Tibial nerve (tissue), 4 donors: ENCODE measurements at regions not wholly inside any gene's neighbourhood (a gene's known extent, or its start where the extent isn't known, plus 50 kb on each side); places are given as distances from the start of the nearest gene placed in this dataset.

Experiments used
- DNase-seq, 2 donors: peaks; one replicate each; pipeline ENCODE4 v3.0.0-alpha.2; 2019; ENCODE audit warnings: low spot score in 2 of 2
- H3K27ac ChIP-seq, 4 donors: fragments of 200-600 bp; sonication (generic) in 3 of 4; one replicate each; pipeline ENCODE4 v1.5.1; 2017 to 2019; ENCODE audit warnings: mild to moderate bottlenecking in 1 of 4
- H3K27me3 ChIP-seq, 2 donors: fragments of 200-600 bp; sonication (generic) in 1 of 2; one replicate each; pipeline versions ENCODE4 v1.5.1 to v1.6.0; 2017 to 2019
- H3K36me3 ChIP-seq, 3 donors: fragments of 200-600 bp; sonication (generic); one replicate each; pipeline ENCODE4 v1.5.1; 2018 to 2019
- H3K4me1 ChIP-seq, 4 donors: fragments of 200-600 bp; sonication (generic) in 3 of 4; one replicate each; pipeline ENCODE4 v1.5.1; 2017 to 2019
- H3K4me3 ChIP-seq, 4 donors: fragments of 200-600 bp; sonication (generic) in 3 of 4; one replicate each; pipeline ENCODE4 v1.5.1; 2017 to 2019; ENCODE audit warnings: mild to moderate bottlenecking in 1 of 4, moderate library complexity in 1 of 4
- H3K9me3 ChIP-seq, 4 donors: fragments of 200-600 bp; sonication (generic) in 3 of 4; one replicate each; pipeline ENCODE4 v1.5.1; 2017 to 2019
- EP300 ChIP-seq, 2 donors: sonication (generic); formaldehyde crosslinking; IDR thresholded peaks; one replicate each; pipeline ENCODE4 v1.6.1; 2017; ENCODE audit warnings: antibody characterized with exemption in 2 of 2, mild to moderate bottlenecking in 1 of 2
- POLR2A ChIP-seq, 2 donors: fragments of 450-650 bp; IDR thresholded peaks; one replicate each; pipeline ENCODE4 v1.6.1; 2017; ENCODE audit warnings: antibody characterized with exemption in 2 of 2, mild to moderate bottlenecking in 2 of 2, moderate library complexity in 2 of 2
- WGBS, 2 donors: methylation state at CpG; one replicate each; pipeline ENCODE4 v1.1.5; 2018; 5-methylcytosine and 5-hydroxymethylcytosine counted together
- TF ChIP-seq, protein P1 (sequence below), 5 experiments: fragments of 200-600 bp in 3 of 5; fragments of 450-650 bp in 2 of 5; sonication (generic) in 3 of 5; IDR thresholded peaks; one replicate each; pipeline ENCODE4 v1.5.1; 2016 to 2019; ENCODE audit warnings: antibody characterized with exemption in 5 of 5, mild to moderate bottlenecking in 3 of 5, moderate library complexity in 2 of 5

DNA sequence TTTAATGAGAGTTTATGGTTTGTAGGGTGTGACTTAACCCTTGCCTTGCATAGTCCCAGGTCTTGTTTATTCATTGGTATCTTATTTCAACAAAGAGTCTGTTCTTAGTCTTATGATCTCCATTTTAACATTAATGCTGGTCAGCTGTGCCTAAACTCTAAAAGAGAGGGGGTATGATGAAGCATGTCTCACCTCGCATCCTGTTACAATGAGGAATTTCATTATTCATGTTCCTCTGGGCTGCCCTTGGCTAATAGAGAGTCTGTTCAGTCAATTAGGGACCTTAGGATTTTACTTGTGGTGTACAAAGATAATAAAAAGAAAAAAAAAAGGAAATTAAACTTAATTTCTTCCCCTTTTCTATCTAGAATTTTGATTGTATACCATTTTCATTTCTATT, 831.9 kb upstream of the CDH2 start:
- H3K9me3 ChIP-seq, result no peaks in the 10 kb centered on the region
- H3K4me1 ChIP-seq, result no peaks in the 10 kb centered on the region
- H3K4me3 ChIP-seq, result no peak overlapping the region
- no peaks in the 10 kb centered on the region for H3K27me3 ChIP-seq
- no peak overlapping the region for H3K27ac ChIP-seq
- WGBS, 2 donors, result 89 to 91% methylated on average over 1 of the region's 1 CpG
- no peaks in the 10 kb centered on the region for H3K36me3 ChIP-seq
- TF ChIP-seq, protein P1, sequence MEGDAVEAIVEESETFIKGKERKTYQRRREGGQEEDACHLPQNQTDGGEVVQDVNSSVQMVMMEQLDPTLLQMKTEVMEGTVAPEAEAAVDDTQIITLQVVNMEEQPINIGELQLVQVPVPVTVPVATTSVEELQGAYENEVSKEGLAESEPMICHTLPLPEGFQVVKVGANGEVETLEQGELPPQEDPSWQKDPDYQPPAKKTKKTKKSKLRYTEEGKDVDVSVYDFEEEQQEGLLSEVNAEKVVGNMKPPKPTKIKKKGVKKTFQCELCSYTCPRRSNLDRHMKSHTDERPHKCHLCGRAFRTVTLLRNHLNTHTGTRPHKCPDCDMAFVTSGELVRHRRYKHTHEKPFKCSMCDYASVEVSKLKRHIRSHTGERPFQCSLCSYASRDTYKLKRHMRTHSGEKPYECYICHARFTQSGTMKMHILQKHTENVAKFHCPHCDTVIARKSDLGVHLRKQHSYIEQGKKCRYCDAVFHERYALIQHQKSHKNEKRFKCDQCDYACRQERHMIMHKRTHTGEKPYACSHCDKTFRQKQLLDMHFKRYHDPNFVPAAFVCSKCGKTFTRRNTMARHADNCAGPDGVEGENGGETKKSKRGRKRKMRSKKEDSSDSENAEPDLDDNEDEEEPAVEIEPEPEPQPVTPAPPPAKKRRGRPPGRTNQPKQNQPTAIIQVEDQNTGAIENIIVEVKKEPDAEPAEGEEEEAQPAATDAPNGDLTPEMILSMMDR (IDR thresholded peaks at IDR 0.05), result no peak
- TF ChIP-seq EP300 (IDR thresholded peaks at IDR 0.05), result no peak
- no peak for TF ChIP-seq POLR2A (IDR thresholded peaks at IDR 0.05)
- no peak for DNase-seq

DNA sequence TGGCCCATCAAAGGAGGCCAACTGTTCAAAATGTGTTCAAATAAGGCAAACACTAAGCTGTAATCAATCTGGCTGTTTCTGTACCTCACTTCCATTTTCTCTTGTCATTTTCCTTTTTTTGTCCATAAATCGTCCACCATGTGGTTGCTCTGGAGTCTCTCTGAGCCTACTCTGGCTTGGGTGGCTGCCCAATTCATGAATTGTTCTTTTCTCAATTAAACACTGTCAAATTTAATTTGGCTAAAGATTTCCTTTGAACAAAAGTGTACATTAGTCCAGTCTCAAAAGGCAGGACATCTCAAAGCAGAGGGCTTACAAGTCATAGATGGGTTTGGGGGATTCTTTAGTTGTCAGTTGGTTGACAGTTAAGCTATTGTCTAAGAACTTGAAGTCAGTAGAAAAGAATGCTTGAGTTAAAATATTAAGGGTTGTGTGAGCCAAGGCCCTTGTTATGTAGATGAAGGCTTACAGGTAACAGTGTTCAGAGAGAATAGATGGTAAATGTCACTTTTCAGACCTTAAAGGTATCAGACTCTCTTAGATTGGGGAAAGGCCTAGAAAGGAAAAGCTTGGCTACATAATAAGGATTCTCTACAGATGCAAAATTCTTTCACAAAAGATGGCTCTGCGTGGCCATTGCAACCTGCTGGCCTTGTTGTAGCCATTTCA, 831.2 kb upstream of the CDH2 start:
- no peaks in the 10 kb centered on the region for H3K27me3 ChIP-seq
- TF ChIP-seq, protein P1 (IDR thresholded peaks at IDR 0.05), result no peak
- TF ChIP-seq POLR2A (IDR thresholded peaks at IDR 0.05) (no peak), EP300 (IDR thresholded peaks at IDR 0.05) (no peak)
- no peak overlapping the region for H3K27ac ChIP-seq
- no peak overlapping the region for H3K4me3 ChIP-seq
- DNase-seq, result no peak
- H3K9me3 ChIP-seq, result no peaks in the 10 kb centered on the region
- no peaks in the 10 kb centered on the region for H3K36me3 ChIP-seq
- H3K4me1 ChIP-seq, result no peaks in the 10 kb centered on the region
- 92 to 94% methylated on average over 2 of the region's 2 CpGs for WGBS, 2 donors

DNA sequence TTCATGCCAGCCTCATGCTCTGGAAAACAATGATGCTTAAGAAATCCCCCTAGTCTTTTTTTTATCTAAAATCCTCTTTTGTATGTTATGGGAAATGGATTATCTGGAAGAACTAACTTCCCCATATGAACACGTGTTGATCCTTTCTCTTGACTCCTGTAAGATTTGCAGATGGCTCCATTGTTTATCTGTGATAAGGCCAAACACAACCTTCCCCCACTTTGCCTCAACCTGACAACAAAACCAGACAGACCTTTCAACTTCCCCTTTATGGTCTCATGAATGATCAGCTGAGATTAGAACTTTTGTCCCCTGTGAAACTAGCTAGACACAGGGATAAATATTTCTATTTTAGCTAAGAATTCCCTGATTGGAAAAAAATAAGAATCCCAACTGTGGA, 828.0 kb upstream of the CDH2 start:
- TF ChIP-seq, protein P1 (IDR thresholded peaks at IDR 0.05), result no peak
- no peak for TF ChIP-seq EP300 (IDR thresholded peaks at IDR 0.05)
- TF ChIP-seq POLR2A (IDR thresholded peaks at IDR 0.05), result no peak
- Histone ChIP-seq H3K4me3 (no peak overlapping the region), H3K27me3 (no peaks in the 10 kb centered on the region), H3K9me3 (no peaks in the 10 kb centered on the region), H3K4me1 (no peaks in the 10 kb centered on the region), H3K36me3 (no peaks in the 10 kb centered on the region), H3K27ac (no peak overlapping the region)
- DNase-seq, result no peak
- WGBS, 2 donors, result 14 to 16% methylated on average over 1 of the region's 1 CpG

DNA sequence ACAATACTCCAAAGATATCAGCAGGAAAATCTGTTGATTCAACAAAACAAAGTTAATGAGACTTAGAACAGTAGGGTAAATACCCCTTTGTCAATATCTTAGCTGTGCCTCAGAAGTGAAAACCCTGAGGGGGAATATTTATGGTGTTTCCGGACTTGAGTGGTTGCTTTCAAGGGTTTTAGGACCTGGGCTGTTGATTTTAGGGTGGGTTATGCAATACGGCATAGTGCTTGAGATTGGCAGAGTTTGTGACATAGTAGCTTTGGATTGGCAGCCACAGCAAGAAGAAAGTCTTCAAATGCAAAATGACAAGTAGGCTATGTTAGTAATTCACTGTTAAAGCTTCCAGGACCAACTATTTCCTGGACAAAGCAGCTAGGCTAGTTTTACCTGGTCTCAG, 826.3 kb upstream of the CDH2 start:
- no peaks in the 10 kb centered on the region for H3K36me3 ChIP-seq
- TF ChIP-seq POLR2A (IDR thresholded peaks at IDR 0.05) (no peak), EP300 (IDR thresholded peaks at IDR 0.05) (no peak)
- TF ChIP-seq, protein P1 (IDR thresholded peaks at IDR 0.05), result no peak
- H3K4me1 ChIP-seq, result no peaks in the 10 kb centered on the region
- no peak overlapping the region for H3K27ac ChIP-seq
- no peak overlapping the region for H3K4me3 ChIP-seq
- no peaks in the 10 kb centered on the region for H3K9me3 ChIP-seq
- no peaks in the 10 kb centered on the region for H3K27me3 ChIP-seq
- WGBS, 2 donors, result 56 to 59% methylated on average over 2 of the region's 2 CpGs
- DNase-seq, result no peak

DNA sequence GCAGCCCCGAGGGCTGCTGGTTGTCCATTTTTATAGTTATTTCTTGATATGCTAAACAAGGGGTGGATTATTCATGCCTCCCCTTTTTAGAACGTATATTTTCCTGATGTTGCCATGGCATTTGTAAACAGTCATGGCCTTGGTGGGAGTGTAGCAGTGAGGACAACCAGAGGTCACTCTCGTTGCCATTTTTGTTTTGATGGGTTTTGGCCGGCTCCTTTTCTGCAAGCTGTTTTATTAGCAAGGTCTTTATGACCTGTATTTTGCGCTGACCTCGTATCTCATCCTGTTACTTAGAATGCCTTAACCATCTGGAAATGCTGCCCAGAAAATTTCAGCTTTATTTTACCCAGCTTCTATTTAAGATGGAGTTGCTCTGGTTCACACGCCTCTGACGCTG, 825.8 kb upstream of the CDH2 start:
- Histone ChIP-seq H3K27me3 (no peaks in the 10 kb centered on the region), H3K36me3 (no peaks in the 10 kb centered on the region), H3K4me1 (no peaks in the 10 kb centered on the region), H3K27ac (no peak overlapping the region), H3K4me3 (no peak overlapping the region), H3K9me3 (no peaks in the 10 kb centered on the region)
- TF ChIP-seq, protein P1 (IDR thresholded peaks at IDR 0.05), result no peak
- no peak for TF ChIP-seq POLR2A (IDR thresholded peaks at IDR 0.05)
- no peak for TF ChIP-seq EP300 (IDR thresholded peaks at IDR 0.05)
- WGBS, 2 donors, result 35 to 36% methylated on average over 8 of the region's 8 CpGs
- no peak for DNase-seq
